ENCODE measurements at regions not wholly inside any gene's neighbourhood (a gene's known extent, or its start where the extent isn't known, plus 50 kb on each side); places are given as distances from the start of the nearest gene placed in this dataset.
A peak's percentile ranks its signal among the peaks of the same experiment; 100 is the strongest.

- H3K4me1 ChIP-seq, result no peaks in the 10 kb centered on the region
- TF ChIP-seq EP300 (IDR thresholded peaks at IDR 0.05) (no peak), POLR2A (IDR thresholded peaks at IDR 0.05) (no peak), CTCF (IDR thresholded peaks at IDR 0.05) (no peak), POLR2AphosphoS5 (IDR thresholded peaks at IDR 0.05) (no peak)
- peak in 1 of 2 donors; percentile 77 for ATAC-seq (ENCODE audit: low FRiP score in 2 of 2)
- 61 to 64% methylated on average over 3 of the region's 3 CpGs for WGBS, 2 donors
- no peaks in the 10 kb centered on the region for H3K27me3 ChIP-seq
- no peak overlapping the region for H3K27ac ChIP-seq
- H3K9me3 ChIP-seq, result no peaks in the 10 kb centered on the region
- no peaks in the 10 kb centered on the region for H3K36me3 ChIP-seq
- no peak overlapping the region for H3K4me3 ChIP-seq
- DNase-seq, result peak in 1 of 2 donors; percentile 43
These were observed 260.4 kb upstream of the ARHGAP20 start for GRCh38 chr11:110972640-110973039.

- Histone ChIP-seq H3K36me3 (no peaks in the 10 kb centered on the region), H3K27ac (no peak overlapping the region), H3K27me3 (no peaks in the 10 kb centered on the region), H3K9me3 (no peaks in the 10 kb centered on the region), H3K4me1 (no peaks in the 10 kb centered on the region), H3K4me3 (no peak overlapping the region)
- WGBS, 2 donors, result 79 to 86% methylated on average over 1 of the region's 1 CpG
- TF ChIP-seq CTCF (IDR thresholded peaks at IDR 0.05) (no peak), POLR2A (IDR thresholded peaks at IDR 0.05) (no peak), POLR2AphosphoS5 (IDR thresholded peaks at IDR 0.05) (no peak), EP300 (IDR thresholded peaks at IDR 0.05) (no peak)
- DNase-seq (no peak), ATAC-seq (ENCODE audit: low FRiP score in 2 of 2) (no peak)
These were observed 259.9 kb upstream of the ARHGAP20 start for GRCh38 chr11:110972106-110972505.

GRCh38 chr11:110971140-110971539 lies 258.9 kb upstream of the ARHGAP20 start:
- Histone ChIP-seq H3K4me3 (no peak overlapping the region), H3K27ac (no peak overlapping the region), H3K27me3 (no peaks in the 10 kb centered on the region), H3K36me3 (no peaks in the 10 kb centered on the region), H3K9me3 (no peaks in the 10 kb centered on the region), H3K4me1 (no peaks in the 10 kb centered on the region)
- DNase-seq (no peak), ATAC-seq (ENCODE audit: low FRiP score in 2 of 2) (no peak)
- TF ChIP-seq POLR2A (IDR thresholded peaks at IDR 0.05) (no peak), EP300 (IDR thresholded peaks at IDR 0.05) (no peak), POLR2AphosphoS5 (IDR thresholded peaks at IDR 0.05) (no peak), CTCF (IDR thresholded peaks at IDR 0.05) (no peak)
- 65 to 86% methylated on average over 1 of the region's 1 CpG for WGBS, 2 donors

GRCh38 chr11:110968348-110969062 lies 256.3 kb upstream of the ARHGAP20 start:
- ATAC-seq (ENCODE audit: low FRiP score in 2 of 2) (no peak), DNase-seq (no peak)
- H3K4me3 ChIP-seq, result no peak overlapping the region
- no peaks in the 10 kb centered on the region for H3K9me3 ChIP-seq
- whole genome bisulfite sequencing, 2 donors, result 76 to 88% methylated on average over 4 of the region's 4 CpGs
- H3K27me3 ChIP-seq, result no peaks in the 10 kb centered on the region
- no peaks in the 10 kb centered on the region for H3K4me1 ChIP-seq
- TF ChIP-seq CTCF (IDR thresholded peaks at IDR 0.05), result no peak
- TF ChIP-seq POLR2A (IDR thresholded peaks at IDR 0.05), result no peak
- no peak for TF ChIP-seq POLR2AphosphoS5 (IDR thresholded peaks at IDR 0.05)
- H3K36me3 ChIP-seq, result no peaks in the 10 kb centered on the region
- no peak overlapping the region for H3K27ac ChIP-seq

- H3K27ac ChIP-seq, result no peak overlapping the region
- no peaks in the 10 kb centered on the region for H3K36me3 ChIP-seq
- no peaks in the 10 kb centered on the region for H3K9me3 ChIP-seq
- no peaks in the 10 kb centered on the region for H3K4me1 ChIP-seq
- peak; percentile 27 to 31 for TF ChIP-seq POLR2AphosphoS5 (IDR thresholded peaks at IDR 0.05)
- TF ChIP-seq EP300 (IDR thresholded peaks at IDR 0.05), result no peak
- TF ChIP-seq POLR2A (IDR thresholded peaks at IDR 0.05), result no peak
- no peak for TF ChIP-seq CTCF (IDR thresholded peaks at IDR 0.05)
- no peaks in the 10 kb centered on the region for H3K27me3 ChIP-seq
- H3K4me3 ChIP-seq, result no peak overlapping the region
- ATAC-seq (ENCODE audit: low FRiP score in 2 of 2), result no peak
- DNase-seq, result no peak
- WGBS, 2 donors, result 55 to 82% methylated on average over 1 of the region's 1 CpG
These were observed 253.9 kb upstream of the ARHGAP20 start for GRCh38 chr11:110966131-110966530.

All from upper lobe of left lung (tissue), 6 donors.